T-helper 9 cell (primary cell): ENCODE measurements at regions not wholly inside any gene's neighbourhood (a gene's known extent, or its start where the extent isn't known, plus 50 kb on each side); places are given as distances from the start of the nearest gene placed in this dataset.
"Not testable (repeated sequence)": the region's sequence is repeated elsewhere in the genome, so short reads cannot be mapped to it uniquely, and the experiment has no call there.

ENCODE experiments used
- DNase-seq: peaks from one replicate; pipeline ENCODE4 v3.0.0-alpha.2; 2020

DNA sequence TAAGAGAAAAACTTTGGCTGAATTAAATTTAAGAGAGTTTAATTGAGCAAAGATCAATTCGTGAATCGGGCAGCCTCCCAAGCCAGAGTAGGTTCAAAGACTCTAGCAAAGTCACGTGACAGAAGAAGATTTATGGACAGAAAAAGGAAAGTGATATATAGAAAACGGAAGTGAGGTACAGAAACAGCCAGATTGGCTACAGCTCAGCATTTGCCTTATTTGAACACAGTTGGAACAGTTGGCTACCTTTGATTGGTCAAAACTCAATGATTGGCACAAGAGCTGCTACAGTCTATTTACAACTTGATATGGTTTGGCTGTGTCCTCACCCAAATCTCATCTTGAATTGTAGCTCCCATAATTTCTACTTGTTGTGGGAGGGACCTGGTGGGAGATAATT, 102.6 kb downstream of the PLG start:
- no peak for DNase-seq

- no peak for DNase-seq
These were observed 106.2 kb downstream of the PLG start for GRCh38 chr6:160808263-160808662.

DNA sequence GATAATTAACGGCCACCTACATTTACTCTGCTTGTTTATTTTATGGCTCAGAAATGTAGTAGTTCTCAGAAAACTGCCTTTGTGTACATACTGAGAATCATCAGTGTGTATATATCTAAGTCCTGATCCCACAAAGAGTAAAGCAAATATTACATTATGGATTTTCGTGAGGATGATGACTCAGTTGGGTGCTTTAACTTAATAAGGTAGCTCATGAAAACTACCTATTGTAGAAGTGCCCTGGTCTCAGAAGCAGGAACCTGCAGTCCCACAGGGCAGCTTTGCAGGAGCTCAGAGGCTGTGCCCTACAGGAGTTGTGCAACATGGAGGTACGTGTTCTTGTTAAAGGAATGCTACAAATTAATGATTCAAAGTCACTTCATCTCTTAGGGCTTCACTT, 108.2 kb downstream of the PLG start:
- no peak for DNase-seq

DNA sequence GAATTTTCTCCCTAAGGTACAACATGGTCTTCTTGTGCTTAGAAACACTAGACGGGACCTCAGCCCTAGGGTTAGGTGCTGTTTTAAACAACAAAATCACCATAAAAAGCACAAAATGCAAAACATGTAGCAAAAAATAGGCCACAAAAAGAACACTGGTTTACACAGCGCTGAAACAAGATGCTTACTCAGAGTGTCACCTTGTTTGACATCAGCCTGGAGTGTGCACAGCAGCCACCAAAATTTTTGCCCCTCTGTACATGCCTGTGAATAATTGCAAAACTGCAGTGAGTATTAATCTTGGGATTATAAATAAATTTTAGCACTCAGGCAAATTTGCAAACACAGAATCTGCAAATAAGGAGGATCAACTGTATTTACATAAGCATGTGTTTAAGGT, 110.1 kb downstream of the PLG start:
- no peak for DNase-seq

DNA sequence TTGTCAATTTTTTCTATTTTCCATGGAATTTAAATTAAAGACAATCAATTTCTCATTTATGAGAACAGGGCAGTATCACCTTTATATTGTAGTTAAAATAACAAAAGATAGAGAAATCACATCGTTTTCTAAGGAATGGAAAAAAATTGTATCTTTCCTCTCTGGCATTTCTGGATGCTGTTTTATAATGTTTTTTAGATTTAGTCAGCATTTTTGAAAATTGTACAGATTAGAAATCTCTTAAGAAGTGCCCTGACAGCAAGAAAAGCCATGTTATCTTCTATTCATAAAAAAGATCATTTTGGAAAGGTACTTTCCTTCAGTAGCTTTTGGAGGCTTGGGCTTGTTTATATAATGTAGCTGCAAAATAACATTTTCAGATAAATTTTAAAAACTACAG, 116.9 kb downstream of the PLG start:
- no peak for DNase-seq

DNA sequence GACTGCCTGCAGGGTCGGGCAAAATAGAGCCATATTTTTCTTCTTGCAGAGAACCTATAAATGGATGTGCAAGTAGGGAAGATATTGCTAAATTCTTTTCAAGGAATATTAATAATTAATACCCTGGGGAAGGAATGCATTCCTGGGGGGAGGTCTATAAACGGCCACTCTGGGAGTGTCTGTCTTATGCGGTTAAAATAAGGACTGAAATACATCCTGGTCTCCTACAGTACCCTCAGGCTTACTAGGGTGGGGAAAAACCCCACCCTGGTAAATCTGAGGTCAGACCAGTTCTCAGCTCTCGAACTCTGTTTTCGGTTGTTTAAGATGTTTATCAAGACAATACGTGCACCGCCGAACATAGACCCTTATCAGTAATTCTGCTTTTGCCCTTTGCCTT, 118.6 kb downstream of the PLG start:
- DNase-seq: not testable (repeated sequence)

- DNase-seq: no peak
These were observed 129.7 kb downstream of the PLG start for GRCh38 chr6:160831739-160832138.

GRCh38 chr6:160832422-160832821, 130.4 kb downstream of the PLG start:
- no peak for DNase-seq

DNA sequence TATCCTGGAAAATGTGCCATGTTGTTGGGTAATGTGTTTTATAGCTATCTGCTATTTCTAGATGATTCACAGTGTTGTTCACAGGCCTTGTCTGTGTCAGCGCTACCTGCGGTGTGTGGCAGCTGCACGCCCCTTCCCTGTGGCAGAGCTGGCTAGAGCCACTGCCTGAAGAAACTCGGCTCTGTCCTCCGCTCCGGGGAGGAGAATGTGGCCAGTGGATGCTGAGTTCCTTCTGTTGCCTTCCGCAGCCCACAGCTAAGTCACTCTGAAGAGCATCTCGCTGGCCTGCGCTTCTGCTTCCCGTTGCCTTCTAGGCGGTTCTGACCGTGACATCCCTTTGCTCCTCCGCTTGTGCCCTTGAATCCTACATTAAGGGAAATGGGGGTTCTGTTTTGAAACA, 135.1 kb downstream of the PLG start:
- DNase-seq: no peak

GRCh38 chr6:160851031-160851430, 140.5 kb upstream of the MAP3K4 start:
- DNase-seq: no peak

GRCh38 chr6:160853946-160854345, 137.6 kb upstream of the MAP3K4 start:
- DNase-seq: no peak

GRCh38 chr6:160858886-160859285, 132.7 kb upstream of the MAP3K4 start:
- no peak for DNase-seq

DNA sequence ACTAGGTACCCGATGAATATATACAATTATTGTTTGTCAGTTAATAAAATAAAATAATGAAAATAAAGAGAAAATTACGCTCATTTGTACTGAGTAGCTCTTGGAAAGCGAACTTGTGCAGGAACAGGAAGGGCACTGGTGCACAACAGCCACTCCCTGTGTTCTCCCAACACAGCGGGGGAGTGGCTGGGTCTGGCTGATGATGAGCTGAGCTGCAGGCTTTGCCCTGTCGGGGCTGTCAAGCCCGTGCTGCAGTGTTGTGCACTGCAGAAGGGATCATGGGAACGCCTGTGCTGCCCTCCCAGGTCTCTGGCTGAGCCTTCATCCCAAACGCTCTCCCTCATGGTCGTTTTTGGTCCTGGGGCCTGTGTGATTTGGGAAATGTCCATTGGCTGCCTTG, 131.7 kb upstream of the MAP3K4 start:
- DNase-seq: no peak

DNA sequence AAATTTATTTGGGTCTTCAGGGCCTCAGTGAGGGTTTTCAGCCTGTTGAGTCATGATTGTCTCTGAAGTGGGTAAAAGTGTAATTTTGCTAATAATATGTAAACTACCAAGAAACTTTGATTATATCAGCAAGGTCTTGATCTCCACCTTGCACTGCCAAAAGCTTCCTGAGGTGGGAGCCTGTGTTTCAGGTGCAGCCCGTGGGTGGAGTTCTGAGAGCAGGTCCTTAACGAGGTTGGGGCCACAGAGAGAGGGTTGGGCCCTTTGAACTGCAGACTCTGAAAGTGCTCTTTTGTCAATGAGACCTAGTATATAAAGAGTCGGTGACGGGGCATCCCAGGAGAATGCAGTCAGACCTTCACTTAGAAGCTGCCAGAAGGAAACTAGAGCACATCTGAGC, 129.7 kb upstream of the MAP3K4 start:
- no peak for DNase-seq

- DNase-seq: no peak
These were observed 127.8 kb upstream of the MAP3K4 start for GRCh38 chr6:160863782-160864181.

- no peak for DNase-seq
These were observed 120.2 kb upstream of the MAP3K4 start for GRCh38 chr6:160871320-160871719.

DNA sequence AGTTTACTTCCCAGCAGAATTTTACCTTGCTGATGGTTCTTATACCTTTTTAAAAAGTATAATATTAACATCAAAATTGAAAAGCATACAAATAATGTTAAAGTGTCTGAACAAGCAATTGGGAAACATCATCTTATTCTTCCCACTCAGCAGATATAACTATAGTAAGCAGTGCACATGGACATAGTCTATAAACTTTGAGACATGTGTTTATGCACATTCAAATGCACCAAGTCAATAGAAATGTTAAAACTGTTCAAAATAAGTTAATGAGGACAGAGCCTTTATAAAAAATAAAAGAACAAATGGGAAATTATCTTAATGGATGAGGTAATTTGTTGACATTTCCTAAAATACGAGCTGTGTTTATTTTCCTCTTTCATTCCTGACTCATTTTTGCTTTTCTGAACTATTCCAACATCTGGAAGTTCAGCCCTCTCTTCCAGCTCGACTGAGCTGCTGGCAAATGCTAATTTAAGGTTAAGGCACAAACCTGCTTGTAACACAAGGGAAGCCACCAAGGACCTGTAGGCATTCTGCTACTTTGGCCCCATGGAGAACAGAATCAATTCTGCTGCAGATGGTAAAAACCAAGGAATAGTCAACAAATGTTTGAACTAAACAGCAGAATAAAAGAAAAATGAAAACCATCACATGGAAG, 110.3 kb upstream of the MAP3K4 start:
- no peak for DNase-seq

DNA sequence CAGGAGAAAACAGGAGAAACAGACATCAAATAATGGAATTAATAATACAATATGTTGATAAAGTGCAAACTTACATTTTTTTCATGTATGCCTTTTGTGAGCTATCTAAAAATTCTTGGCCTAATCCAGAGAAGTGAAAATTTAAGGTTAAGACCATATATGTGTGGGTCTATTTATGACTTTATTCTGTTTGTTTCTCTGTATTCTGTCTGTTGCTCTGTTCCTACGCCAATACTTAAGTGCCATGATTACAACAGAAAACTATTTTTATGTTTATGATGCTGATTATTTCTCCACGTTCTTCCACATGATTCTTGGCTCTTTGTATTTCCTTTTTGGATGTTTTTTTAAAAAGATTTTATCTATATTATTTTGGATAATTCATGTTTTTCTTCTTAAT, 109.6 kb upstream of the MAP3K4 start:
- DNase-seq: no peak

GRCh38 chr6:160882791-160883279, 108.7 kb upstream of the MAP3K4 start:
- no peak for DNase-seq

- DNase-seq: no peak
These were observed 108.0 kb upstream of the MAP3K4 start for GRCh38 chr6:160883560-160883959.

GRCh38 chr6:160883999-160884398, 107.6 kb upstream of the MAP3K4 start:
- DNase-seq: no peak

DNA sequence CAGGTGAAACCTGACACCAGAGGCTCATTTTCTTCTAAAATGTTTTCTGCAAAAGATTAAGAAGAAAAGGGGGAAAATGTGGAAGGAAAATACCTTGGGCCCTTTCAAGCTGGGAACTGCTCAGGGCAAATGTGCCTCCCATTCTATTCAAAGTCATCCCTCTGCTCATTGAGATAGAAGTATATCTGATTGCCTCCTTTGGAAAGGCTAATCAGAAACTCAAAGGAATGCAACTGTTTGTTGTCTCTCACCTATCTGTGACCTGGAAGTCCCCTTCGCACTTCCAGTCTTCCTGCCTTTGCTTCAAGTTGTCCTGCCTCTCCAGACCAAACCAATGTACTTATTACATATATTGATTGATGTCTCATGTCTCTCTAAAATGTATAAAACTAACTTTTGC, 102.4 kb upstream of the MAP3K4 start:
- DNase-seq: not testable (repeated sequence)

GRCh38 chr6:160891690-160892089, 99.9 kb upstream of the MAP3K4 start:
- no peak for DNase-seq

- DNase-seq: no peak
These were observed 96.0 kb upstream of the MAP3K4 start for GRCh38 chr6:160895562-160895961.

DNA sequence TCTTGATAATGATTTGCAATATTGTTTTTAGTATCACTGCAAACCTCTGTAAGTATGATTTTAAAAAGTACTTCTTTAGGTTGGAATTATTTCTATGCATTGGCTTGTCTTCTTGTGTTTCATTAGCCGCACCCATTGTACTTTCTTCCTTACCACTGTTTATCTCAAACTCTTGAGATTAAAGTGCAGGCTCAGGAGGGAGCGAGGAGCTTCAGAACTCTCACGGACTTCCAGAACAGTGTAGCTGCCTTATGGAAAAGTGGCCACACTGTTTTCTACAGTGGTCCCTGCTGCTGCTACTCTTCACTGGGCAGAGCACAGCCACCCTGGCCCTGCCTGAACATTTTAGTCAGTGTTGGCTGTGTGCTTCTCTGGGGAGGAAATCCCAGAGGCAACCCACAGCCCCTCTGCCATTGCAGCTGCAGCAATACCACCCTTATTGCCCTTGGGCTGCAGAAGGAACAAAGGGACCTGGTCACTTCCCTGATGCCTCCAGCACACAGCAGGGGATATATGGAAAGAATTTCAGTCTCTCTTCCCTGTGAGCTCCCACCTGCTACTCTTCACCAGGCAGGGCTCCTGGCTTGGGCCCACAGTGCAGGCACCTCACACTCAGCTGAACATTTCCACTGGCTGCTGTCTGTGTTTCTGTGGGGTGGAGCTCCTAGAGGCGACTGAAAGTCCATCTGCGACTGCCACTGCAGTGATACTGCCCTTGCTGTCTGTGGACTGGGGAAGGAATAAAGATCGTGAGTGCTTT, 91.7 kb upstream of the MAP3K4 start:
- no peak for DNase-seq
